Sigmoid colon (tissue), 4 donors: ENCODE measurements at regions not wholly inside any gene's neighbourhood (a gene's known extent, or its start where the extent isn't known, plus 50 kb on each side); places are given as distances from the start of the nearest gene placed in this dataset.

Source experiments
- CTCF ChIP-seq, 4 experiments: fragments of 450-650 bp in 3 of 4; fragments of 200-600 bp in 1 of 4; IDR thresholded peaks; one replicate each; pipeline ENCODE4 v1.5.1; 2016 to 2019; ENCODE audit warnings: antibody characterized with exemption in 4 of 4, mild to moderate bottlenecking in 3 of 4, moderate library complexity in 2 of 4
- EP300 ChIP-seq, 4 donors: sonication (generic); formaldehyde crosslinking; IDR thresholded peaks; one replicate each; pipeline ENCODE4 v1.6.1; 2017; ENCODE audit warnings: antibody characterized with exemption in 4 of 4
- POLR2A ChIP-seq, 2 donors: fragments of 450-650 bp; IDR thresholded peaks; one replicate each; pipeline ENCODE4 v1.6.1; 2016; ENCODE audit warnings: antibody characterized with exemption in 2 of 2, mild to moderate bottlenecking in 2 of 2, moderate library complexity in 2 of 2
- POLR2AphosphoS5 ChIP-seq, 4 donors: sonication (generic); formaldehyde crosslinking; IDR thresholded peaks; one replicate each; pipeline ENCODE4 v1.6.1; 2017; ENCODE audit warnings: antibody characterized with exemption in 4 of 4

- TF ChIP-seq POLR2AphosphoS5 (IDR thresholded peaks at IDR 0.05) (no peak), CTCF (IDR thresholded peaks at IDR 0.05) (no peak), POLR2A (IDR thresholded peaks at IDR 0.05) (no peak), EP300 (IDR thresholded peaks at IDR 0.05) (no peak)
These were observed 223.9 kb upstream of the RGPD4 start for GRCh38 chr2:107602801-107603200.
